ENCODE measurements at regions not wholly inside any gene's neighbourhood (a gene's known extent, or its start where the extent isn't known, plus 50 kb on each side); places are given as distances from the start of the nearest gene placed in this dataset.

- no peak for TF ChIP-seq HBP1 (CRISPR knock-in tag; IDR thresholded peaks at IDR 0.05; ENCODE audit: low read depth)
- TF ChIP-seq NR2F2 (IDR thresholded peaks at IDR 0.05; ENCODE audit: borderline replicate concordance, low read depth) = no peak
- TF ChIP-seq BATF2 (CRISPR knock-in tag; IDR thresholded peaks at IDR 0.05) = no peak
- TF ChIP-seq, protein P1, sequence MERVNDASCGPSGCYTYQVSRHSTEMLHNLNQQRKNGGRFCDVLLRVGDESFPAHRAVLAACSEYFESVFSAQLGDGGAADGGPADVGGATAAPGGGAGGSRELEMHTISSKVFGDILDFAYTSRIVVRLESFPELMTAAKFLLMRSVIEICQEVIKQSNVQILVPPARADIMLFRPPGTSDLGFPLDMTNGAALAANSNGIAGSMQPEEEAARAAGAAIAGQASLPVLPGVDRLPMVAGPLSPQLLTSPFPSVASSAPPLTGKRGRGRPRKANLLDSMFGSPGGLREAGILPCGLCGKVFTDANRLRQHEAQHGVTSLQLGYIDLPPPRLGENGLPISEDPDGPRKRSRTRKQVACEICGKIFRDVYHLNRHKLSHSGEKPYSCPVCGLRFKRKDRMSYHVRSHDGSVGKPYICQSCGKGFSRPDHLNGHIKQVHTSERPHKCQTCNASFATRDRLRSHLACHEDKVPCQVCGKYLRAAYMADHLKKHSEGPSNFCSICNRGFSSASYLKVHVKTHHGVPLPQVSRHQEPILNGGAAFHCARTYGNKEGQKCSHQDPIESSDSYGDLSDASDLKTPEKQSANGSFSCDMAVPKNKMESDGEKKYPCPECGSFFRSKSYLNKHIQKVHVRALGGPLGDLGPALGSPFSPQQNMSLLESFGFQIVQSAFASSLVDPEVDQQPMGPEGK (CRISPR knock-in tag; IDR thresholded peaks at IDR 0.05) = no peak
- TF ChIP-seq ZNF275 (CRISPR knock-in tag; IDR thresholded peaks at IDR 0.05; ENCODE audit: borderline replicate concordance) = no peak
- TF ChIP-seq MLXIP (CRISPR knock-in tag; IDR thresholded peaks at IDR 0.05; ENCODE audit: borderline replicate concordance) = no peak
- TF ChIP-seq EZH2 (conservative IDR thresholded peaks at IDR 0.05; ENCODE audit: low read depth, low read length) = no peak
Observed at GRCh38 chr7:109503421-109503820, 933.7 kb downstream of the DNAJB9 start (continued).
